ENCODE measurements at regions not wholly inside any gene's neighbourhood (a gene's known extent, or its start where the extent isn't known, plus 50 kb on each side); places are given as distances from the start of the nearest gene placed in this dataset.

GRCh38 chrX:9271789-9272525 is 192.9 kb upstream of the TBL1X start:
- TF ChIP-seq CTCF (IDR thresholded peaks at IDR 0.05) (no peak), POLR2AphosphoS5 (IDR thresholded peaks at IDR 0.05) (no peak), POLR2A (IDR thresholded peaks at IDR 0.05) (no peak)
